T-helper 1 cell treated with Interleukin-12 subunit alpha and Interleukin-12 subunit beta and Interleukin-4 antibody, amounts not matched to agents 30 μg/mL and 1 μg/mL, for 36 hours (primary cell): ENCODE measurements at regions not wholly inside any gene's neighbourhood (a gene's known extent, or its start where the extent isn't known, plus 50 kb on each side); places are given as distances from the start of the nearest gene placed in this dataset.
"Not testable (repeated sequence)": the region's sequence is repeated elsewhere in the genome, so short reads cannot be mapped to it uniquely, and the experiment has no call there.

Source experiments
- H3K27ac Mint-ChIP-seq: one replicate; pipeline ENCODE4 v1.8.0; 2021; ENCODE audit warnings: mild to moderate bottlenecking, mixed read lengths
- H3K27me3 Mint-ChIP-seq: one replicate; pipeline ENCODE4 v1.8.0; 2021; ENCODE audit warnings: low read depth, mixed read lengths
- H3K36me3 Mint-ChIP-seq: one replicate; pipeline ENCODE4 v1.8.0; 2021; ENCODE audit warnings: low read depth, mixed read lengths
- H3K4me1 Mint-ChIP-seq: one replicate; pipeline ENCODE4 v1.8.0; 2021; ENCODE audit warnings: low read depth, mixed read lengths
- H3K4me3 Mint-ChIP-seq: one replicate; pipeline ENCODE4 v1.8.0; 2021; ENCODE audit warnings: mild to moderate bottlenecking, moderate library complexity, mixed read lengths
- H3K9me3 Mint-ChIP-seq: one replicate; pipeline ENCODE4 v1.8.0; 2021; ENCODE audit warnings: mixed read lengths

GRCh38 chr10:109253306-109253705 lies 670.0 kb downstream of the XPNPEP1 start:
- Mint-ChIP-seq H3K27ac (no peak overlapping the region), H3K36me3 (no peaks in the 10 kb centered on the region), H3K4me3 (no peak overlapping the region), H3K4me1 (no peaks in the 10 kb centered on the region), H3K27me3 (no peaks in the 10 kb centered on the region), H3K9me3 (peaks cover 3% of the 10 kb centered on the region)

GRCh38 chr10:109250152-109250551 lies 673.2 kb downstream of the XPNPEP1 start:
- Mint-ChIP-seq H3K36me3 (no peaks in the 10 kb centered on the region), H3K27me3 (no peaks in the 10 kb centered on the region)

GRCh38 chr10:109247814-109248213 lies 675.5 kb downstream of the XPNPEP1 start:
- Mint-ChIP-seq H3K4me1 (no peaks in the 10 kb centered on the region), H3K4me3 (no peak overlapping the region), H3K36me3 (no peaks in the 10 kb centered on the region), H3K9me3 (peaks cover 4% of the 10 kb centered on the region), H3K27me3 (no peaks in the 10 kb centered on the region), H3K27ac (no peak overlapping the region)

More at GRCh38 chr10:109250152-109250551, 673.2 kb downstream of the XPNPEP1 start:
- no peak overlapping the region for H3K4me3 Mint-ChIP-seq
- H3K9me3 Mint-ChIP-seq = peaks cover 3% of the 10 kb centered on the region
- H3K27ac Mint-ChIP-seq = no peak overlapping the region
- no peaks in the 10 kb centered on the region for H3K4me1 Mint-ChIP-seq

GRCh38 chr10:109245821-109246220 lies 677.5 kb downstream of the XPNPEP1 start:
- Mint-ChIP-seq H3K4me1 (no peaks in the 10 kb centered on the region), H3K36me3 (no peaks in the 10 kb centered on the region), H3K9me3 (peaks cover 8% of the 10 kb centered on the region), H3K27me3 (no peaks in the 10 kb centered on the region), H3K4me3 (no peak overlapping the region), H3K27ac (no peak overlapping the region)

- no peak overlapping the region for H3K4me3 Mint-ChIP-seq
Observed at GRCh38 chr10:109239371-109239770, 683.9 kb downstream of the XPNPEP1 start.

GRCh38 chr10:109237682-109238081 lies 685.6 kb downstream of the XPNPEP1 start:
- H3K27me3 Mint-ChIP-seq = no peaks in the 10 kb centered on the region
- H3K9me3 Mint-ChIP-seq = peaks cover 16% of the 10 kb centered on the region
- no peaks in the 10 kb centered on the region for H3K36me3 Mint-ChIP-seq
- H3K4me1 Mint-ChIP-seq = no peaks in the 10 kb centered on the region
- H3K27ac Mint-ChIP-seq = no peak overlapping the region
- no peak overlapping the region for H3K4me3 Mint-ChIP-seq

More at GRCh38 chr10:109239371-109239770, 683.9 kb downstream of the XPNPEP1 start:
- peaks cover 20% of the 10 kb centered on the region for H3K9me3 Mint-ChIP-seq
- no peak overlapping the region for H3K27ac Mint-ChIP-seq
- H3K27me3 Mint-ChIP-seq = no peaks in the 10 kb centered on the region
- H3K36me3 Mint-ChIP-seq = no peaks in the 10 kb centered on the region
- no peaks in the 10 kb centered on the region for H3K4me1 Mint-ChIP-seq

GRCh38 chr10:109237050-109237449 lies 686.3 kb downstream of the XPNPEP1 start:
- Mint-ChIP-seq H3K27me3 (no peaks in the 10 kb centered on the region), H3K4me1 (no peaks in the 10 kb centered on the region), H3K27ac (no peak overlapping the region), H3K4me3 (no peak overlapping the region), H3K9me3 (peaks cover 16% of the 10 kb centered on the region), H3K36me3 (no peaks in the 10 kb centered on the region)

GRCh38 chr10:109223533-109223932 lies 699.8 kb downstream of the XPNPEP1 start:
- not testable (repeated sequence) for H3K27me3 Mint-ChIP-seq, H3K27ac Mint-ChIP-seq, H3K36me3 Mint-ChIP-seq, H3K4me1 Mint-ChIP-seq, H3K4me3 Mint-ChIP-seq, H3K9me3 Mint-ChIP-seq

- no peak overlapping the region for H3K4me3 Mint-ChIP-seq
- no peaks in the 10 kb centered on the region for H3K27me3 Mint-ChIP-seq
- H3K36me3 Mint-ChIP-seq = no peaks in the 10 kb centered on the region
- no peak overlapping the region for H3K27ac Mint-ChIP-seq
- no peaks in the 10 kb centered on the region for H3K4me1 Mint-ChIP-seq
- peaks cover 10% of the 10 kb centered on the region for H3K9me3 Mint-ChIP-seq
Observed at GRCh38 chr10:109219935-109220605, 703.2 kb downstream of the XPNPEP1 start.

- H3K4me1 Mint-ChIP-seq = no peaks in the 10 kb centered on the region
- no peak overlapping the region for H3K27ac Mint-ChIP-seq
- H3K36me3 Mint-ChIP-seq = no peaks in the 10 kb centered on the region
- H3K9me3 Mint-ChIP-seq = peaks cover 7% of the 10 kb centered on the region
- H3K27me3 Mint-ChIP-seq = no peaks in the 10 kb centered on the region
- no peak overlapping the region for H3K4me3 Mint-ChIP-seq
Observed at GRCh38 chr10:109218207-109218606, 705.1 kb downstream of the XPNPEP1 start.

- Mint-ChIP-seq H3K4me3 (no peak overlapping the region), H3K36me3 (no peaks in the 10 kb centered on the region), H3K27ac (no peak overlapping the region), H3K4me1 (no peaks in the 10 kb centered on the region), H3K9me3 (peaks cover 3% of the 10 kb centered on the region), H3K27me3 (no peaks in the 10 kb centered on the region)
Observed at GRCh38 chr10:109215291-109216075, 707.8 kb downstream of the XPNPEP1 start.

GRCh38 chr10:109214891-109215290 lies 708.4 kb downstream of the XPNPEP1 start:
- not testable (repeated sequence) for H3K4me3 Mint-ChIP-seq, H3K4me1 Mint-ChIP-seq, H3K9me3 Mint-ChIP-seq, H3K36me3 Mint-ChIP-seq, H3K27me3 Mint-ChIP-seq, H3K27ac Mint-ChIP-seq

- Mint-ChIP-seq H3K9me3 (peaks cover 3% of the 10 kb centered on the region), H3K27ac (no peak overlapping the region), H3K4me1 (no peaks in the 10 kb centered on the region), H3K4me3 (no peak overlapping the region), H3K27me3 (no peaks in the 10 kb centered on the region), H3K36me3 (no peaks in the 10 kb centered on the region)
Observed at GRCh38 chr10:109207361-109207760, 716.0 kb downstream of the XPNPEP1 start.

GRCh38 chr10:109205929-109206585 lies 717.3 kb downstream of the XPNPEP1 start:
- H3K4me3 Mint-ChIP-seq = no peak overlapping the region
- H3K4me1 Mint-ChIP-seq = no peaks in the 10 kb centered on the region
- H3K9me3 Mint-ChIP-seq = peaks cover 3% of the 10 kb centered on the region
- no peaks in the 10 kb centered on the region for H3K36me3 Mint-ChIP-seq
- H3K27ac Mint-ChIP-seq = no peak overlapping the region
- no peaks in the 10 kb centered on the region for H3K27me3 Mint-ChIP-seq
